ENCODE measurements at regions not wholly inside any gene's neighbourhood (a gene's known extent, or its start where the extent isn't known, plus 50 kb on each side); places are given as distances from the start of the nearest gene placed in this dataset.
"Not testable (repeated sequence)": the region's sequence is repeated elsewhere in the genome, so short reads cannot be mapped to it uniquely, and the experiment has no call there.

- no peak for DNase-seq
Observed at GRCh38 chr6:121020656-121021055, 313.6 kb downstream of the TBC1D32 start.

GRCh38 chr6:121008553-121008952 is 325.7 kb downstream of the TBC1D32 start:
- DNase-seq = no peak

GRCh38 chr6:121006024-121006423 is 328.3 kb downstream of the TBC1D32 start:
- no peak for DNase-seq

DNA sequence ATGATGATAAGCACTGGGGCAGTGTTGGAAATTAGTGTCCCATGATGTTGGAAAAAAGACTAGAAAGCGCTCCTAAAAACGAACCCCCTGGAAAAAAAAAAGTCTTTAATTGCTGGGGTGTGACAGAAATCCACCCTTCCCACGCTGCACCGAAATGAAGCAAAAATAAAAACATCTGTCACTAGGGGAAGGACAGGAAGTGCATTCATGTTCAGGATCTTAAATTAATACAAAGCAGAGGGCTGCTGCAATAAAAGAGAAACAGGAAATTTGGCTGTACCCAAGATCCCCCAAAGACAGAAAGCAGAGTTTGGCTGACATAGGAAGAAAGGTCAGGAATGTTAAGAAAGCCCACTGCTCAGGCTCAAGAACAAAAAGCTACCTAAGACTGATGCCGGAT is 333.9 kb downstream of the TBC1D32 start:
- DNase-seq = no peak

DNA sequence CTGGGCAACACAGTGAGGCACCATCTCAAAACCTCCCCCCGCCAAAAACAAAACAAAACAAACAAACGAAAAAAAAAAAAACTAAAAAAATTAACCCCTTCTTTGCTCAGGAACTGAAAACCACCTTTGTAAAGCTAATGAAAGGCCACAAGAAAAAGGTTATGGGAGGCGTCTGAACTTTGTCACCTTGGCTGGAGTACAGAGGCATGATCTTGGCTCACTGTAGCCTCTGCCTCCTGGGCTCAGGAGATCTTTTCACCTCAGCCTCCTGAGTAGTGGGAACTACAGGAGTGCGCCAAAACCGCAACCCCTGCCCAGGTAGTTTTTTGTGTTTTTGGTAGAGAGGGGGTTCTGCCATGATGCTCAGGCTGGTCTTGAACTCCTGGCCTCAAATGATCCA is 337.9 kb downstream of the TBC1D32 start:
- no peak for DNase-seq

DNA sequence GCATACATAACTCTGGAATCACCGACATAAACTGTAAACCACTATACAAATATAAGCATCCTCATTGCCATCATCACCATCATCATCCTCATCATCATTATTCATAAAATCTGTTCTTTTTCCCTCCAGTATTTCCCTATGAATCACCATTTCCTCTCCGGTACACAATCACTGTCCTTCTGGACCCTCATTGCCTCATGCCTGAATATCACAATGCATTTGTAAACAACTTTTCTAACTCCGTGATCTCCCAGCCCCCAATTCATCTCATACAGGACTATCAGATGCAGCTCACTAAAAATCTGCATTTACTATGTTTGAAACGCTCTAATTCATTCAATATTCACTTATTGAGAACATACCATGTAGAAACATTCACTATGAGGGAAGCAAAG is 339.7 kb downstream of the TBC1D32 start:
- no peak for DNase-seq

DNA sequence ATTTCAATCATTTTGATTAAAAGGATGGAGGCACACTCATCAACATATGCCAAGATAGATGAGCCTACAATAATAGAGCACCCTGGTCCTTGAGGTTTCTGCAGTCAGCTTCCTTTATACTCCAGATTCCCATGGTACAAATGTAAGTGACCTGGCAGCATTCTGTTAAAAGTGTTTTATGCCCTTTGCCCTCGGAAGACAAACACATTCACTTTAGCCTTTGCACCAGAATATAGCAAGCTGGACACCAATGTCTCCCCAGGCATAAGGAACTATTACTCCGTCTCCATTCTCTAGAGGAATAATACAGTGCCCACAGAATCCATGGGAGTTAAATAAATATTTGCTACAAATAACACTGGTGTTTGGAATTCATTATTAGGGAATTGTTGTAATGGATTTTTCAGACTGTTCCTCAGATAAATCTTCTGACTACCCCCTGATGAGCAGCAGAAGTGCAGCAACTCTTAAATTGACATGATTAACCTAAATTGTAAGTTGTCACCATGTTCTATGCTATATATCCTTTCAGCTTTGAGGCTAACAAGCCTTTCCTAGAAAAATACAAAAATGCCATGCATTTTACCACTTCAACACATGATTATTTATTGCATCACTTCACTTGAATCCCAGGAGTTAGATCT is 340.2 kb downstream of the TBC1D32 start:
- DNase-seq = no peak

DNA sequence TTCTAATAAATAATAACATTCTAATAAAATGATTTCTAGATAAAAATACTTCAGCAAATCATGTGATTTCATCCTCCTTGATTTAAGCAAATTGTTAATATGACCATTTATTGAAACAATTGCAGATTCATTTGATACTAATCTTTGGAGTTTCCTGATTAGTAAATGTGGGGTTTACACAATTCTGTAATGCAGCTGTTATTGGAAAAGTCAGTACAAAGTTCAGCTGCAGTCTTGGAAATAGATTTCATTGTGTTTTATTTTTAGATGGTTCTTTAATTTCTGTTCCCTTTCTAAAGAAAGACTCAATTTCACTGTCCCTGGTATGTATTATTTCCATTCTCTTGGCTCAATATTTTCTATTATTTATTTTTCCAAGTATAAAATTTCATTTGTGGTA is 342.0 kb downstream of the TBC1D32 start:
- DNase-seq = no peak

DNA sequence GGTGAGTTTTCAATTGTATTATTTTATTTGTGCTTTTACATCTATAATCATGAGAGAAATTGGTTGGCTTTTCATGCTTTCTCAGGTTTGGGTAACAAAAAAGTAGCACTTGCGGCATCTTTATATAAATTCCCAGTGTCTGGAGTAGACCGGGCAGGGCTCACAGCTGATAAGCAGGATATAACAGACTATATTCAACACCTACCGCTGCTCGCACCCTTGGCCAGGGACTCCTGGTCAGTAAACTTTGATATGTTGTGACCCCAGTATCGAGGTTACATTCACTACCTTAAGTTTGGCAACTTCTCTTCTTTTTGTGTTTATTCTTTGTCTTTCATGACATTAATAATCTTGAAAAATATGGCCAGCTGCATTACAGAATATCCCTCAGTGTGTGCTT is 343.4 kb downstream of the TBC1D32 start:
- DNase-seq = no peak

DNA sequence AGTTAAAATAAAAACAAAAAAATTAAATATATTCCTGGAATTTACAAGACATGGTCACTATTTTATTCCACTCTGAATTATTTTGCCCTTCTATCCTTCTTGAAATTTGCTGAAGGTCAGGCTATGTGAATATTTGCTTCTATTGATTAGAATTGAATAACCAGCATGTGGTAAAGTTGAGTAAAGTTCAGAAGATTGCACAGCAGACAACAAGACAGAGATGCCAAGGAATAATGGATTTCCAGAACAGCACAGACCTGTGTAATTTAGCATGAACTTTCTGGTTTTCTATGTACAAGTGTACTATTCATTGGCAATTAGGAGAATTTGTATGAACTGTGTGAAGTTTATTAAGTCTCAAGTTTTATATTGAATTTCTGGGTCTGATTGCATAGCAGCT is 352.4 kb downstream of the TBC1D32 start:
- DNase-seq = no peak

- DNase-seq = no peak
Observed at GRCh38 chr6:120966321-120966720, 368.0 kb downstream of the TBC1D32 start.

- no peak for DNase-seq
Observed at GRCh38 chr6:120965814-120966213, 368.5 kb downstream of the TBC1D32 start.

DNA sequence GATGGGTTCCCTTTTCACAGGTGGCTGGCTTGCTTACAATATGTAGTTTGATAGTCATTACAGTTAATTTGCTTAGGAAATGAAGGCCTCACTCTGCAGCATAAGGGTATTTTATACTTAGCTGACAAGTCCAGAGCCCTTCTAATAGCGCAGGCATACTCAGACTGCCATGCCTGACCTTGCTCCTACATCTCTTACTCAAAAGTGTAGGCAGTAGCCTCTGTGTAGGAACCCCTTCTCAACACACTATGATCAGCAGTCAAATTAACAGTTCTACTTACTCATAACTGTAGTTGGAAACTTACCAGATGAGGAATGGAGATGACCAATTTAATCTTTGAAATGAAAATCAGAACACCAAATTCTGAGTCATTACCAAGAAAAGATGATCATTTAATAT is 373.5 kb downstream of the TBC1D32 start:
- no peak for DNase-seq

- no peak for DNase-seq
Observed at GRCh38 chr6:120954111-120954510, 380.2 kb downstream of the TBC1D32 start.

DNA sequence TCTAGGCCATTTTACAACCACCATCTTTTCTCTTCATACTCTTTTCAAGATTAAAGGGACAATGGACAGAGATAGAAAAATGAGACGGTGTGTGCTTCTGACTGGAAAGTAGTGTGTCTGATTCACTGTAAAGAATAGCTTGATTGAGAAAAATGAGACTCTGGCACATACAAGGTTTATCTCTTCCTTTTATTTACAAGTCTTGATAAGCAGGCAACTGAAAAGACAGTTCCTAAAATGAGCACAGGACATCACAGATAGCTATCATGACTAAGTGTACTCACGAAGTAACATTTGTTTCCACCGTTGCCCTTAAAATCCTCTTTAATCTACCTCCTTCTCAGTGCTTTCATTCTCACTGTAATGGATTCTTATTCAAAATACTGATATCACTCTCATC is 383.0 kb downstream of the TBC1D32 start:
- no peak for DNase-seq

- DNase-seq = no peak
Observed at GRCh38 chr6:120947111-120947510, 387.2 kb downstream of the TBC1D32 start.

DNA sequence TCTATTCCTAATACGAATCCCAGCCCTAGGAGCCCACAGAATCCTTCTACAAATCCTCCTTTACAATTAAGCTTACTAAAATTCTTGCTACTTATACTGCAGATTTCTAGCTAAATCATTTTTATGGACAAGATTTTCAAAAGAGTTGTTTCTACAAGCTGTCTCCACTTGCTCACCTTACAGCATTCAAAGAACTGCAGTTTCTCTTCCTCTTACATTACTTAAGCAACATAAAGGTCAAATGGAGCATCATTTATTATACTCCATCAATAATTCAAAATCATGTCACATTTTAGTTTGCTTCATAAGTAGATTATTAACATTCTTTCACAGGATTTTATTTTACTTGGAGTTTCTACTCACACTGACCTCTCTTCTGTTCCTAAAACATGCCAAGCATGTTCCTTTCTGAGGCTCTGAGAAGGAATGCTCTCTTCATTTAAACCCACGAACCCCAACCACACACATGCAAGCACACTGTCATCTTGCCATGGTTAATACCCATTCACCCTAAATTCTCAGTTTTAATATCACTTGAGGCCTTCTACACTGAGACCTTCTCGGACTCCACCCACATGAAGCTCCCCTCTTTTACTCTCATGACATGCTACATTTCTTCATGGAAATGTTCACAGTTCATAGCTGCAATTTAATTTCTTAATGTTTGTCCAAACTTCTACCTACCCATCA is 388.2 kb downstream of the TBC1D32 start:
- DNase-seq = no peak

GRCh38 chr6:120938876-120939472 is 395.3 kb downstream of the TBC1D32 start:
- no peak for DNase-seq

DNA sequence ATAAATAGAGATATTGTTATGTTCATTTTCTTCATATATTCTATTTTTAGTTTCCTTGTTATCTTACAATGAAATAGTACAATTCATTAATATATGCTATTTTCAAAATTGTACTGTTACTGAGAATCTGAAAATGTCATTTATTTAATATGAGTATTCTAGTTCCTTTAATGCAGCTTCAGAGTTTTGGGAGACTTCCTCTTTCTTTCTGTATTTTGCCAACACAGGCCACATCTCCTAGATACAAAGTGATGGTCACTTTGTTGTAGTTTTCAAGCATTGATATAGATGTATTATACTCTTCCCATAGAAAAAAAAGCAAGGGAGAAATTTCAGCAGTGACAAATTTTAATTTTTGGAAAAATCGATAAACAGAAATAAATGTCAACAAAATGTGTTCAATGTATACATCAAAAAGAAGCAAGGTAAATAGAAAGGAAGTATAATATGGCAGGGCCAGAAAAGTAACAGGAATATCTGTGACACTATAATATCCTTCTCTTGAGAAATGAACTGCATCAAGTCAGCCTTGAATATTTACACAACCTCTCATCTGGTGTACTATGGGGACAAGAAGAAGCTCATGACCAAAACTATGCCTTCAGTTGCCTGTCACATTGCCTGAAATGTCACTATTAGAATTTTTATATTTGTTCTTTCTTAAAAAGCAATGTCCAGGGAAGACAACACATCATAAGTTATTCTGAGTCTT is 396.0 kb downstream of the TBC1D32 start:
- no peak for DNase-seq

- DNase-seq = no peak
Observed at GRCh38 chr6:120935908-120936307, 398.4 kb downstream of the TBC1D32 start.

GRCh38 chr6:120935016-120935415 is 399.3 kb downstream of the TBC1D32 start:
- no peak for DNase-seq

DNA sequence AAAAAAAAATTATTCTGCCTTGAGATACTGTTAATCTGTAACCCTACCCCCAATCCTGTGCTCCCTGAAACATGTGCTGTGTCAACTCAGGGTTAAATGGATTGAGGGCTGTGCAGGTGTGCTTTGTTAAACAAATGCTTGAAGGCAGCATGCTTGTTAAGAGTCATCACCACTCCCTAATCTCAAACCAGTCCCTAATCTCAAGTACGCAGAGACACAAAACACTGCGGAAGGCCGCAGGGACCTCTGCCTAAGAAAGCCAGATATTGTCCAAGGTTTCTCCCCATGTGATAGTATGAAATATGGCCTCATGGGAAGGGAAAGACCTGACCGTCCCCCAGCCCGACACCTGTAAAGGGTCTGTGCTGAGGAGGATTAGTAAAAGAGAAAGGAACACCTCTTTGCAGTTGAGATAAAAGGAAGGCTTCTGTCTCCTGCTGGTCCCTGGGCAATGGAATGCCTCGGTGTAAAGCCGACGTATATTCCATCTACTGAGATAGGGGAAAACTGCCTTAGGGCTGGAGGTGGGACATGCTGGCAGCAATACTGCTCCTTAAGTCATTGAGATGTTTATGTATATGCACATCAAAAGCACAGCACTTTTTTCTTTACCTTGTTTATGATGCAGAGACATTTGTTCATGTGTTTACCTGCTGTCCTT is 402.6 kb downstream of the TBC1D32 start:
- DNase-seq = not testable (repeated sequence)

- not testable (repeated sequence) for DNase-seq
Observed at GRCh38 chr6:120930500-120930899, 403.8 kb downstream of the TBC1D32 start.

Measured in hindlimb muscle (tissue), 1 donor.